HG03066 (cell line): ENCODE measurements at regions not wholly inside any gene's neighbourhood (a gene's known extent, or its start where the extent isn't known, plus 50 kb on each side); places are given as distances from the start of the nearest gene placed in this dataset.
"Not testable (repeated sequence)": the region's sequence is repeated elsewhere in the genome, so short reads cannot be mapped to it uniquely, and the experiment has no call there.

ENCODE experiments used
- ATAC-seq: cut with Tn5 transposase; IDR thresholded peaks from one replicate; pipeline ENCODE4 v1.9.1; 2021; ENCODE audit warnings: low read depth; ENCODE audit not compliant: unreplicated experiment

GRCh38 chr6:22149501-22150367 is 147.1 kb downstream of the PRL start:
- no peak for ATAC-seq

- ATAC-seq: no peak
Measured at GRCh38 chr6:22150368-22151035, 146.3 kb downstream of the PRL start.

DNA sequence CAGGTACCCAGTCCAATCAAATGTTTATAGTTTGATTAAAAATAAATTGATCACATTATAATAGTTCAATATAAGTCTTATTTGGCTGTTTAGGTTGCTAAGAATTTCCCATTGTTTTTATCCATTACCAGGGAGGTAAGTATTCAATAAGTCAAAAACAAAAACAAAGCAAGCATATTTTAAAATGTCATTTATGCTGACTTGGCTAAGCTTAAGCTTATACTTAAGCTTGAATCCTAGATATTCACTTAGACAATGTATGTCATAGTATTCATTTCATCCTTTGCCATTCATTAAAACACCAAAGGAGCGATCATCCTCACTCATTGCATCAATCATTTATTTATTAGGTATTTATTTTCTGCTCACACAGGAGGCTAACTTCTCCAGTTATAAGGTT is 144.9 kb downstream of the PRL start:
- ATAC-seq: no peak

DNA sequence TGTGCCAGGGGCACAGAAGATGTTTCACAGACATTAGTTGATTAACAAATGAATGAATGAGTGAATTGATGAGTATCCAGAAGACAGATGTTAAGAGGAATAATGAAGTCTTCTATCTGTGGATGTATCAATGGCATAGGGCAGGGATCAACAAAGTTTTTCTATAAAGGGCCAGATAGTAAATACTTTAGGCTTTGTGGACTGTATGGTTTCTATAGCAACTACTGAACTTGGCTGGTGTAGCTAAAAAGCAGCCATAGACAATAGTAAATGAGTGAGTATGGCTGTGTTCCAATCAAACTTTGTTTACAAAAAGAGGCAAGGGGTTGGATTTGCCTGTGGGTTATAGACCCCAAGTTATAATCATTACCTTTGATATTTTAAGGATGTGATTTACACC is 144.0 kb downstream of the PRL start:
- no peak for ATAC-seq

- no peak for ATAC-seq
Measured at GRCh38 chr6:22153384-22154158, 143.3 kb downstream of the PRL start.

DNA sequence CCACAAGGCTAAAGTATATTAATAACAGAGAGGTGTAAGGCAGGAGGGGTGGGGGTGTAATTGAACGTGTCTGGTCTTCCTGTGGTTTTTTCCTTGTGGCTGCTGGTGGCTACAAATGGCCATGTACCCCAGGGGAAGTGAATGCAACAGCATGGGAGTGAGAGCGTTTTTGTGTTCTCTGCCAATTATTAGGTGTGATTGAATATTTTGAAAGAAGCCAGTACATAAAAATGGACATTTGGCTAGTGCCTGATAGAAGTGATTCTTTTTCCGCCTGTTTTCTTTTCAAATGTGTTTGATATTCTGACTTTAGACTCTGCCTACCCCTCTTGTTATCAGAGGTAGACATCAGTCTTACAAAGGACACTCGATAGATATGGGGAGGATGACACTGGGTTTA is 141.3 kb downstream of the PRL start:
- ATAC-seq: no peak

DNA sequence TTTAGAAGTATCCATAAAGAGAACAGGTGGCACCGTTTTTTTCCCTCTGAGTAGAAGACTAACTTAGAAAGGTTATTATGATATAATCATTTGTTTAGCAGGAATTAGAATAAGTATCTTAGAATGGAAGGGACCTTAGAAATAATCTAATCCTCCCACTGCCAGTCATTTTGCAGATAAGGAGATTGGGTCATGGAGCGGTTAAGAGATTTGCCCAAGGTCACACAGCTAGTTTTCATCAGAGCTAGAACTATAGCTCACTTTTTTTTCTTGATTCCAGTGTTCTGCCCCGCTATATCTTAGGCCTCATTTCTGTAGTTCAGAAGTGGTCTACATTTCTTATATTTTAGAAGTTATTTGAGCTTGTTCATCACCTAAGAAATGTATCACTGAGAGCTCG is 139.6 kb downstream of the PRL start:
- ATAC-seq: no peak

- ATAC-seq: no peak
Measured at GRCh38 chr6:22164236-22164635, 132.6 kb downstream of the PRL start.

DNA sequence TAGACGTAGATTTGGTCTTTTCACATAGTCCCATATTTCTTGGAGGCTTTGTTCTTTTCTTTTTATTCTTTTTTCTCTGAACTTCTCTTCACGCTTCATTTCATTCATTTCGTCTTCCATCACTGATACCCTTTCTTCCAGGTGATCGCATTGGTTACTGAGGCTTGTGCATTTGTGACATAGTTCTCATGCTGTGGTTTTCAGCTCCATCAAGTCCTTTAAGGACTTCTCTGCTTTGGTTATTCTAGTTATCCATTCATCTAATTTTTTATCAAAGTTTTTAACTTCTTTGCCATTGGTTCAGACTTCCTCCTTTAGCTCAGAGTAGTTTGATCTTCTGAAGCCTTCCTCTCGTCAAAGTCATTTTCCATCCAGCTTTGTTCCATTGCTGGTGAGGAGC is 125.8 kb downstream of the PRL start:
- not testable (repeated sequence) for ATAC-seq

DNA sequence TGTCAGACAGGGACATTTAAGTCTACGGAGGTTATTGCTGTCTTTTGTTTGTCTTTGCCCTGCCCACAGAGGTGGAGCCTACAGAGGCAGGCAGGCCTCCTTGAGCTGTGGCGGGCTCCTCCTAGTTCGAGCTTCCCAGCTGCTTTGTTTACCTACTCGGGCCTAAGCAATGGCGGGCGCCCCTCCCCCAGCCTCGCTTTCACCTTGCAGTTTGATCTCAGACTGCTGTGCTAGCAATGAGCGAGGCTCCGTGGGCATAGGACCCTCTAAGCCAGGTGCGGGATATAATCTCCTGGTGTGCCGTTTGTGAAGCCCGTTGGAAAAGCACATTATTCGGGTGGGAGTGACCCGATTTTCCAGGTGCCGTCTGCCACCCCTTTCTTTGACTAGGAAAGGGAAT is 125.0 kb downstream of the PRL start:
- ATAC-seq: not testable (repeated sequence)

DNA sequence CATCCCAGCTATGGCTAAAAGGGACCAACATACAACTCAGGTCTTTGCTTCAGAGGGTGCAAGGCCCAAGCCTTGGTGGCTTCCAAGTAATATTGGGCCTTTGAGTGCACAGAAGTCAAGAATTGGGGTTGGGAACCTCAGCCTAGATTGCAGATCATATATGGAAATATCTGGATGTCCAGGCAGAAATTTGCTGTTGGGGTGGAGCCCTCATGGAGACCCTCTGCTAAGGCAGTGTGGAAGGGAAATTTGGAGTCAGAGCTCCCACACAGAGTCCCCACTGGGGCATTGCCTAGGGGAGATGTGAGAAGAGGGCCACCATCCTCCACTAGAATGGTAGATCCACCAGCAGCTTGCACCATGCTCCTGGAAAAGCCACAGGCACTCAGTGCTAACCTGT is 123.5 kb downstream of the PRL start:
- no peak for ATAC-seq

DNA sequence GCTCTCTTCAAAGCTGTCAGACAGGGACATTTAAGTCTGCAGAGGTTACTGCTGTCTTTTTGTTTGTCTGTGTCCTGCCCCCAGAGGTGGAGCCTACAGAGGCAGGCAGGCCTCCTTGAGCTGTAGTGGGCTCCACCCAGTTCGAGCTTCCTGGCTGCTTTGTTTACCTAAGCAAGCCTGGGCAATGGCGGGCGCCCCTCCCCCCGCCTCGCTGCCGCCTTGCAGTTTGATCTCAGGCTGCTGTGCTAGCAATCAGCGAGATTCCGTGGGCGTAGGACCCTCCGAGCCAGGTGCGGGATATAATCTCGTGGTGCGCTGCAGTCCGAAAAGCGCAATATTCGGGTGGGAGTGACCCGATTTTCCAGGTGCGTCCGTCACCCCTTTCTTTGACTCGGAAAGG is 116.6 kb downstream of the PRL start:
- ATAC-seq: not testable (repeated sequence)

- no peak for ATAC-seq
Measured at GRCh38 chr6:22184371-22184770, 112.5 kb downstream of the PRL start.

DNA sequence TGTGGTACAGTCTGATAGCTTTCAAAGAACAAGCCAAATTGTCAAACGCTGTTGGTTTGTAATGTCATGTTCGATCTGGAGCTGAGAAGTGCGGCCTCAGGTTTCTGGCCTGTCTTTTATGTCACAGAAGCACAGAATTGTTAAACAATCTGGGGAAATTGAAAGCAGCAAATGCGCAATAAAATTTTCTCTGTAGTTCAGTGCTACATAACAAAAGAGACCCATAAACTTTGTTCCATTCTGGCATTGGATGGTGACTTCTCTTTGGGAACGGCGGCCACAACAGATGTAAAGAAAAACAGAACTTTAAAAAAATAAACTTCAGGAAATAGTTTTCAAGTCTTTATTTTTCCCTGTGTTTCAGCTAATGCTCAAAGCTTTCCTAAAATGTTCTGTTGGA is 106.9 kb downstream of the PRL start:
- ATAC-seq: no peak

DNA sequence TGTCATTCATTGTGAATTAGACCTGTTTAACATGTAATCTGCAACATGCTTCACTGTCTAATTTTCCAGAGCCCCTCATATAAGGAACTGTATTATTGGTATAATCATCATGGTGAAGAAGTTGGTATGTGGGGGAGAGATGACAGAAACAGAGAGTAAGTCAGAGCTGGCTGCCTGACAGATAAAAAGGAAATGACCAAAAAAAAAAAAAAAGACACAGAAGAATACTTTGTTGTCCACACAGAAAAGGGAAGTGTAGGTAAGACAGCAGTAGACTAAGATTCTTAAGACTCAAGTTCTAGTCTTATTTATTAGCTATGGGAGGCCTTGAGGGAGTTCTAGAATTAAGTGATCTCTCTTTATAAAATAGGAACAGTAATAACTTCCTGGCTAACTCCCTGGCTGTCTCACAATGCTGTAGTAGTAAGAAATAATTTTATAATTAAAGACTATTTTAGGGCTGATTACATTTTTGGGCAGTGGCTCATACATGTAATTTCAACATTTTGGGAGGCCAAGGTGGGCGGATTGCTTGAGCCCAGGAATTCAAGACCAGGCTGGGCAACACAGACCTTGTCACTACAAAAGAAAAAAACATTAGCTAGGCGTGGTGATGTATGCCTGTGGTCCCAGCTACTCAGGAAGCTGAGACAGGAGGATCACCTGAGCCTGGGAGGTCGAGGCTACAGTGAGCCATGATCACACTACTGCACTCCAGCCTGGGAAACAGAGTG is 102.5 kb downstream of the PRL start:
- ATAC-seq: peak; percentile 79

- ATAC-seq: no peak
Measured at GRCh38 chr6:22199771-22200170, 97.1 kb downstream of the PRL start.

- no peak for ATAC-seq
Measured at GRCh38 chr6:22204153-22204552, 92.7 kb downstream of the PRL start.

GRCh38 chr6:22205266-22205665 is 91.6 kb downstream of the PRL start:
- ATAC-seq: no peak

GRCh38 chr6:22206106-22206505 is 90.7 kb downstream of the PRL start:
- ATAC-seq: no peak

- ATAC-seq: no peak
Measured at GRCh38 chr6:22208026-22208425, 88.8 kb downstream of the PRL start.

- no peak for ATAC-seq
Measured at GRCh38 chr6:22214314-22214713, 82.5 kb downstream of the PRL start.
